OCI-M2 (cell line): ENCODE measurements at regions not wholly inside any gene's neighbourhood (a gene's known extent, or its start where the extent isn't known, plus 50 kb on each side); places are given as distances from the start of the nearest gene placed in this dataset.
"Not testable (repeated sequence)": the region's sequence is repeated elsewhere in the genome, so short reads cannot be mapped to it uniquely, and the experiment has no call there.

ENCODE experiments used
- DNase-seq: peaks from one replicate; lab custom pipeline; 2025; ENCODE audit not compliant: unreplicated experiment; lab: John Stamatoyannopoulos, UW

DNA sequence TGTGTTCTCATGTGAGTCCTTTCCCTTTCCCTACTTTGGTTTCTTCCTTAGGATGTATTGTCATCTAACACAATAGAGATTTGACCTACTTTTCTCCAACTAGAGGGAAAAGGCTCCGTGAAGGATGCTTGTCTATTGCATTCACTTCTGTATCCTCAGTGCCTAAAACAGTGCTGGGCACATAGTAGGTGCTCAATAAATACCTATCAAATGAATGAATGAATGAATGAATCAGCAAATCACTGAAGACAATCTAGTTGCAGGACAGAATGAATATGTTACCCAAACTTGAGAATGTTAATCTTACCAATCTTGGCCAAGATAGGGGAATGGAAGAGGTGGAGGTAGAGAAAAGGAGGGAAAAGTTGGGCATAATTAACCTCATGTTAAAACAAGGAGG lies 131.2 kb upstream of the FOXN2 start:
- DNase-seq: no peak

DNA sequence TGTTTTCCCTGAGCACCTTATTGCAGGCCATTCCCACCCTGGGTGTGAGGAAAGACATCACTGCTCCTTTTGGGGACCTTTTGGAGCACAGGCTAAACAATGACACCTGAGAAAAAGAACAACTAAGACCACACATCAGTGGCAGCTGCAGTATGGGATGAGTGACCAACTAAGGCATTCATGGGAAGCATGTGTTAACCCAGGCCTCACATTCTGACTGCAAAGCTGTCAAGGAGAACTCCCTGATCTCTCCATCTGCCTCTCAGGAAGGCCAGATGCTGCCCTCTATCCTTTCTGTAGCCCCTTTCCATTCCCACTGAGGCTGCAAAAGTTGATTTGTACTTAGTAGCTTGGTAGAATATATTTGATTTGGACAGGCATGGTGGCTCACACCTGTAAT lies 130.5 kb upstream of the FOXN2 start:
- DNase-seq: no peak

DNA sequence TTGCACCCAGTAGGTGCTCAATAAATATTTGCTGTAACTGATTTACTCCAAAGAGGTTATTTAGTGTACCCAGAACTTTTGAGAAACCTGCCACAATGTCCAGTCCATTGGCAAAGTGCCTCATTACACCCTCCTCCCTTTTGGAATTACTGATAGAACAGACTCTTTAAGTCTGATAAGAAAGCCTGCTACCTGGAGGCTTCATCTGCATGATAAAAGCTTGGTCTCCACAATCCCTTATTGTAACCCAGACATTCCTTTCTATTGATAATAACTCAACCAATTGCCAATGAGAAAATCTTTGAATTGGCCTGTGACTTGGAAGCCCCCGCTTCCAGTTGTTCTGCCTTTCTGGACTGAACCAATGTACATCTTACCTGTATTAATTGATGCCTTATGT lies 127.0 kb upstream of the FOXN2 start:
- DNase-seq: no peak

DNA sequence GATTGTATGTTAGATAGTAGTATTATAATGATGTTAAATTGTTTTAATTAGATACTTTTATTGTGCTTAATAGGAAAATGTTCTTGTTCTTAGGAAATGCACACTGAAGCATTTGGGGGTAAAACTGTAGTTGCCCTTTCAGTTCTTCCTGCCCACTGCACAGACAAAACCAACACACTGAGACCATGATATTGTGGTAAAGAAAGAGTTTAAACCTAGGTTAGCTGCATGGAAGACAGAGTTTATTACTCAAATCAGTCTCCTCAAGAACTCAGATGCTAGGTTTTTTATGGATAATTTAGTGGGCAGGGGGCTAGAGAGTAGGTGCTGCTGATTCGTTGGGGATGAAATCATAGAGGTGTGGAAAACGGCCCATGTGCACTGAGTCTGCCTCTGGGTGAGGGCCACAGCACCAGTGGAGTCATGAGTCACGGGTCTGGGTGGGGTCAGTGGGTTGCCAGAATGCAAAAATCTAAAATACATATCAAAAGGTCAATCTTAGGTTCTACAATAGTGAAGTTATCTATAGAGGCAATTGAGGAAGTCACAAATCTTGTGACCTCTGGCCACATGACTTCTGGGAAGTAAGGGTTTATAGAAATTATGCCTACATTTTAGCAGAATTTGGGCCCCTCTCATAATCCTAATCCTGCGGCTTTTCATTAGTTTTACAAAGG lies 124.8 kb upstream of the FOXN2 start:
- DNase-seq: no peak

DNA sequence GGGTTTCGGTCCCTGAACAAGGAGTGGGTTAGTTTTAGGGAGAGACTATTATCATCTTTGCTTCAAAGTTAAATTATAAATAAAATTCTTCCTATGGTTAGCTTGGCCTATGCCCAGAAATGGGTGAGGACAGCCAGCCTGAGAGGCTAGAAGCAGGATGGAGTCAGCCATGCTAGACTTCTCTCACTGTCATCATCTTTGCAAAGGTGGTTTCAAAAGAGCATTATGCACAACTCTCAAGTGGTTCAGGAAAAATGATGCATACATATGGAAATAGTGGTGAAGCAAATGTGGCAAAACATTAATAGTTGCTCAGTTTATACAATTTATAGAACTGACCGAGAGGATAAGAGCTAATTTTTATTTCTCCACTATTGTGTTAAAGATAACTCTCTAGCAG lies 124.3 kb upstream of the FOXN2 start:
- no peak for DNase-seq

DNA sequence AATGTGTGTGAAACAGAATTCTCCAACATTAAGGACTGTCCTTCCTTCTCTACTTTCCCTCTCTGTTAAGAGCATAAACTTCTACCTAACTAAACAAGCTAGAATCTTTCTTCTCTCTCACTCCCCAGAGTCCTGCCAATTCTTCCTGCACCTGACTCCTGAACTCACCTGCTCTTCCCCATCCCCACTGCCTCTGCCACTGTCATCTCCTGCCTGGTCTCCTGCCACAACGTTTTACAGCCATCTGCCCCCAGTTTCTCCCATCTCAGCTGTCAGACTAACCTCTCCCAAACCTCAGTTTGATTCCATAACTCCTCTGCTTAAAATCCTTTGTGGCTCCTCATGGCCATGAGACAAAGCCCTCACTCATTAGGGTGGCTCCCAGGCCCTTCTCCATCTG lies 119.8 kb upstream of the FOXN2 start:
- DNase-seq: no peak

DNA sequence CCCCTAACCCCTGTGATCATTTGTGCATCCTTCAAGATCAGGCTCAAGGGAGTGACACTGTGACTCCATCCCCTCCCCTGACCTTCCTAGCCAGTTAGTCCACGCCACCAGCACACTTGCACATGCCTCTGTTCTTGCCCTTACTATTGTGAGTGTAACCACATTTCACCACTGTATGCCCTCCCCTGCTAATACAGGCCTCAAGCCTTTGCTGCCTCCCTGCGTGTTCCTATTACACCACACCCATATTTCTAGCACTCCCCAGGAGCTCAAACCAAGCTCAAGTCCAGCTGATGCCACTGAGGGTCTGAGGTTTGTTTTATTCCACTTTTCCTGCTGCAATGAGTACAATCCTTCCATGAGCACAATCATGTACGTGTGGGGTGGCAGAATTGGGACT lies 119.3 kb upstream of the FOXN2 start:
- DNase-seq: no peak

DNA sequence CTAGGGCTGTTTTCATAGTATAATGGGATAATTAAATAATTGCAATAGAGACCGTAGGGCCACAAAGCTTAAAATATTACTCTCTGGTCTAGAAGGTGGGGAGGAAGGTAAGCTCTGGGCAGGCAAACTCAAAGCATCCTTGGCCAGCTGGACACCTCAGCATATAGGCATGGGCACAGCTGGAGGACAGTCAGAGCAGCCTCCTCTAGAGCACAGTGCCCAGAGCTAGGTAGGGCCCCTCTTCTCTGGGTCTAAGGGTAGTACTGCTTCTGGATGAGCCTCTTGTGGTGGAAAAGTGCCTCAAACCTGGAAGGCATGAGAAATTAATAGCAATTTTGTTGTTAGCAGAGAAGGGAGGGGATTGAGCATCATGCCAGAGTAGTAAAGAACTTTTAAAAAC lies 116.9 kb upstream of the FOXN2 start:
- DNase-seq: no peak

DNA sequence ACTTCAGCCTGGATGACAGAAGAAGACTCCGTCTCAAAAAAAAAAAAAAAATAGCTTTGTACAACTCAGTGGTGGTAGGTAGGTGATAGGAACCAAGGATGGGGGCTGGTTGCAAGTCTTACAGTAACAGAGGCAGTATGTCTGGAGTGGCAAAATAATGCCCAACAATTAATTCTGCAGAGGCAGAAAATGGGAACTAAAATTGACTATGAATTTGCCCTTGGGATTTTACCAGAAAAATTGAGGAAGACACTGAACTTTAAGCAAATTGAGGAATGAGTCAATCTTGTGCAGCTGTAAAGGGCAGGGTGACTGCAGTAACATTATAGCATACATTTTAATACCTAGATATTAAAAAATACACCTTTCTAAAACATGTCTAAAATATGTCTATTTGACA lies 116.1 kb upstream of the FOXN2 start:
- no peak for DNase-seq

DNA sequence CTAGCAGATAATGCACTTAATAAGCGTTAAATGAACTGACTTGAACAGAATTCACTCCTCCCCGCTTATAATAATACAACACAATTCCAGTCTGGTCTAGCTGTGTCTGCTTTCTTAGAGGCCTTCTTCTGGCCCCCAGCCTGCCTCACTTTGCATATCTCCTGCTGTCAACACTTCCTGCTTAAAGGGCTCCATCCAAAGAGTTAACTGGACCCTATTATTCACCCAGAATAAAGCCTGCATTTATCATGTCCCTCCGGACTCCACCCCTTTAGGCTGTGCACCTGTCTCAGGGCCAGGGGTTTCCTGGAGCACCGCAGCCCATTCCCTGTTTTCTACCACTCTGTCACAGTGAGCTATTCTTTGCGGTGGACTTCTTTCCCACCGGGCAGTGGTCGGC lies 115.4 kb upstream of the FOXN2 start:
- no peak for DNase-seq

DNA sequence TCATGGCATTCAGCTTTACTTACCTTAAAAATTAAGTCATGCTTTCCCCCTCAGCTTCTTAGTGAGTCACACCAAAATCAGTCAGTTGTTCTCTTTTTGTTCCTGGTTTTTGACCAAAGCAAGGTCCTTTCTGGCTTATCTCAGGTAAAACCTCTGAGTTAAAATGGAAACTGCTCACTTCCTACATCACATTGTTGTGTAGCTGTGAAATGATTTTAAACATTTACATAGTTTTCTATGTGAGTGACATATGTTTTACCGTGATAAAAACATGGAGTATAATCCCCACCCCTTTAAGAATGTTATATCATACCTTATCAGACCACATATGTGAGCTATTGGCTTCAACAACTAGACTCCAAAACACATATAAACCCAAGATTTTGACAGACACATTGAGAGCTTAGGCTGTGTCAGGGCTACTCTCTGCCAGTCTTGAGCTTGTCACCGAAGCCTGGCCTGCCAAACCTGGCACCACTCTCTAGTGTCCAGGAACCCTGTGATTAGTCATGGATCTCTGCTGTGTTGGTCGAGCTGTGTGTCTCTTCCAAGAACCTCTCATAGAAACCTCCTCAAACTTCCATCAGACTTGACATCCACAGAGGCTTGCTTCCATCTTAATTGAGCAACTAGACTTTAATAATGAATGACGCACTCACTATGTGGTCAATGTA lies 113.7 kb upstream of the FOXN2 start:
- DNase-seq: no peak

DNA sequence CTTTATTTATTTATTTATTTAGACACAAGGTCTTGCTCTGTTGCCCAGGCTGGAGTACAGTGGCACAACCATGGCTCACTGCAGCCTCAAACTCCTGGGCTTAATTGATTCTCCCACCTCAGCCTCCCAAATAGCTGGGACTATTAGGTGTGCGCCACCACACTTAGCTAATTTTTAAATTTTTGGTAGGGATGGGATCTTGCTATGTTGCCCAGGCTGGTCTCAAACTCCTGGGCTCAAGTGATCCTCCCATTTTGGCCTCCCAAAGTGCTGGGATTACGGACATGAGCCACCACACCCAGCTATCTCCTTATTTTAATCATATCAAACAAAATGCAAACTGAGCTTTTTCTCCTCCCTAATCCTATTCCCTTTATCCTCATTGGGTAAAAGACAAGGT lies 113.0 kb upstream of the FOXN2 start:
- not testable (repeated sequence) for DNase-seq

DNA sequence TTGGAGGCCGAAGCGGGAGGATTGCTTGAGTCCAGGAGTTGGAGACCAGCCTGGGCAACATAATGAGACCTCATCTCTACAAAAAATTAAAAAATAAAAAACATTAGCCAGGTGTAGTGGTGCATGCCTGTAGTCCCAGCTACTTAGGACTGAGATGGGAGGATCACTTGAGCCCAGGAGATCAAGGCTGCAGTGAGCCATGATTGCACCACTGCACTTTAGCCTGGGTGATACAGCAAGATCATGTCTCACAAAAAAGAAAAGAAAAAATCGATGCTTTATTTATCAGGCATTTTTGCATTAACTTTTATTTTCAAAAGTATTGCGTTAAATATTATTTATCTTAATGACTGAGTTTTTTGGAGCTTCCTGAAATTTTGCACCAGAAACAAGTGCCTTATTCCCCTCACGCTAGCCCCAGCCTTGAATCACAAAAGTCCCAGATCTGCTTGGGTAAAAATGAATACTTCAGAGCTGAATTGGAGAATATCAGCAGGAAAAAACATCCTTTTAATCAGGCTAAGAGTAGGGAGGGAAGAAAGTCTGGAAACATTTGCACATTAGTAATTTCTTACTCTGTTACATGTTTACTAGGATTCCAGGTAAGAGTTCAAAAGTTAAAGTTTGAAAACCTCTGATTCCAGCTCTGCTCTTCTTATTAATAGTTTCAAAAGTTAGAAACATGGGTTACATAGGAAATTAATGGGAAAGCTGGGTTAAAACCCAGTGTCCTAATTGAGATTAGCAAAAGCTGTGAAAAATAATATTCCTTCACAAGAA lies 111.4 kb upstream of the FOXN2 start:
- DNase-seq: no peak

DNA sequence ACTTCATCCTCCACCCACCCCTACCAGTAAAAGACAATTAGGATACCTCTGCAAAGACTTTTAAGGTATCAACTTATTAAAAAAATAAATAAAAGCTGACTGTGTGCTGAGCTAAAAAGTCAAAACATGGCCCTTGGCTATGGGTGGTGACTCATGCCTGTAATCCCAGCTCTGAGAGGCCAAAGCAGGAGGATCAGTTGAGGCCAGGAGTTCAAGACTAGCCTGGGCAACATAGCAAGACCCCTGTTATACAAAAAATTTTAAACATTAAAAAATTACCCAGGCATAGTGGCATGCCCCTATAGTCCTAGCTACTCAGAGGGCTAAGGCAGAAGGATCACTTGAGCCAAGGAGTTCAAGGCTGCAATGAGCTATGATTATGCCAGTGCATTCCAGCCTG lies 110.8 kb upstream of the FOXN2 start:
- DNase-seq: no peak

DNA sequence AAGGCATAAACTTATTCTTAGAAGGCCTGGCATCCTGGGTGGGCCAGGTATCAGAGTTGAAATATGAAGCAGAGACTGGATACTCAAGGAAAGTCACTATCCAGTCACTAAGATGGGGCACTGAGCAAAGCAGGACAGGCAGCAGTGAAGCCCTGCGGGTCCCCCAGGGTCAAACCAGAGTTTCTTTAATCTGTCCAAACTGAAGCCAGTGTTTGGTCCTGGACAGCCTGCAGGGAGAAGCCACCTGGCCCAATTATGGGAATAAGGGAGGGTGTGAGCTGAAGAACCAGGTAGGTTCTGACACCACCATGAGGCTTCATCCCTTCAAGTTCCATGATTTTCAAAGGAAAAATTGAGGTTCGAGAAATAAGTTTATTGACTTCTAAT lies 109.7 kb upstream of the FOXN2 start:
- DNase-seq: no peak

DNA sequence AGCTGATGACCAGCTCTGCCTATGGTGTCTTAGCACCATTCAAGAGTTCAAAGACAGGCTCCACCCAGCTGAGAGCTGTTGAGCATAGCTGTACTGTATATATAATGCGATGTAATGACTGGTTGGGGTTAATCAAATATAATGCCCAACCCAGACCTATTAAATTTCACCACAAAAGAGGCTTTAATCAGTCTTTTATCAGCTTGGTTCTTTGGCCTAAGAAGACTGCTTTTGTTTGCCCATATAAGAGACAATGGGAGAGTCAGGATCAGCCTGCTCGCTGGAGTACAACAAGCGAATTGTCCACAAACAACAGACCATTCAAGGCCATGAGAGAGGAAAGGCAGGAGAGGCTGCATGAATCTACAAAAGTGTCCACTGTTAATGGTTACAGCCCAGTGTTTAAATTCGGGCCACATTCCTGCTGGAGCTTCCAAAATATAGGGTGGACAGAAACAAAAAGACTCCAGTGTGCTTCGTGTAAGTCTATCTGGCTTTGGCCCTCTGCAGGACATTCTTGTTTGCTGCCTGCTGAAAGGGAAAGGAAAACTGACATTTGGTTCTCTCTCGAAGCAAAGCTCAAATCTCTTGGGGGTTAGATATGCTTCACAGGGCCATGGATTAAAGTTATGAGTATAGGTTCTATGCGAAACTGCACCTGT lies 109.2 kb upstream of the FOXN2 start:
- no peak for DNase-seq

DNA sequence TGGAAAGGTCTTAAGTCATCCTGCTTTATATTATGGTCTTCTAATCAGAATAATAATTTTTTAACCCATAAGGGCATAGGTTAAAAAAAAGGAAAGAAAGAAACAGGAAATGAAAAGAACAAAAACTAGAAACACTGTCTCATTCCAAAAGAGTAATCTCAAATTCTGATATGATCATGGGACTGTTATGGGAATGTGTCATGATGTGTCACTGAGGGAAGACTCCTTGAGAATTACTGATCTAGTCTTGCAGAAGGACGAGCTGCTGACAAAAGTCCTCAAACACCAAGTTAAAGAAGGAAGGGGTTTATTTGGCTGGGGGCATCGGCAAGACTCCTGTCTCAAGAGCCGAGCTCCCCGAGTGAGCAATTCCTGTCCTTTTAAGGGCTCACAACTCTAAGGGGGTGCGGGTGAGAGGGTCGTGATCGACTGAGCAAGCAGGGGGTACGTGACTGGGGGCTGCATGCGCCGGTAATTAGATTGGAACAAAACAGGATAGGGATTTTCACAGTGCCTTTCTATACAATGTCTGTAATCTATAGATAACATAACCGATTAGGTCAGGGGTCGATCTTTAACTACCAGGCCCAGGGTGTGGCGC lies 108.3 kb upstream of the FOXN2 start:
- DNase-seq: not testable (repeated sequence)

DNA sequence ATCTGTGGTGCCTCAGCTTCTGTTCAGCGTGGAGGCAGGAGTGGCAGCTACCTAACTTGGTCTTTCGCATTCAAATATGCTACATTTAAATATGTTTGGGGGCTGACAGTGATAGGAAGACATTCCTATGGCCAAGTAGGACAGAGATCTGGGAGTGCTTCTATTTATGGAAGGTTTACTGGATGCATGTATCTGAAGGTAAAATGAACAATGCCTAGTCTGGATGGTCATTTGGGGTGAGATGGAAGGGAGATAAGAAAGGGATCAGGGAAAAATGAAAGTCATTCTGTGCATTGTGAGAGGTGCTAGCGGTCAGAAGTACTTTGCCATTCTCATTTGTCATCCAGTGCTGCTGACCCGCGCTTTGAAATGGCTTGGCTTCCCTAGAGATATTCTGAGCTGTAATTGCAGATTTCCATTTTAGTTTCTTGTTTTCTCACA lies 107.3 kb upstream of the FOXN2 start:
- DNase-seq: no peak

DNA sequence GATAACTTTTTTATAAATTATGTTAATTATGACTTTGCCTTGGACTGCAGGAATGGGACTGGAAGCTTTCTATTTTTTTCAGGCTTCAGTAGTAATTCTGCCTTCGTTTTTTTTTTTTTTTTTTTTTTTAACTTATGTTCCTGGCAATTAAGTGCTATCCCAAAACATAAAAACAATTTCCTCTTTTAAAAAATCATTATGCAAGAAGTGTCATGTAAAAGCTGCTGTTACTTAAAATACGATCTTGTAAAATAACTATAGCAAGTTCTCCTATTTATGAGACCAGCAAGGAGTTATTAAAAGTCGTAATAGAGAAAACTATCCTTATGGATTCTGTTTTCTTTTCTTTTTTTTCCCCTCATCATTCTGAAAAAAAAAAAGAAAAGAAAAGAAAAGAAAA lies 106.6 kb upstream of the FOXN2 start:
- no peak for DNase-seq

DNA sequence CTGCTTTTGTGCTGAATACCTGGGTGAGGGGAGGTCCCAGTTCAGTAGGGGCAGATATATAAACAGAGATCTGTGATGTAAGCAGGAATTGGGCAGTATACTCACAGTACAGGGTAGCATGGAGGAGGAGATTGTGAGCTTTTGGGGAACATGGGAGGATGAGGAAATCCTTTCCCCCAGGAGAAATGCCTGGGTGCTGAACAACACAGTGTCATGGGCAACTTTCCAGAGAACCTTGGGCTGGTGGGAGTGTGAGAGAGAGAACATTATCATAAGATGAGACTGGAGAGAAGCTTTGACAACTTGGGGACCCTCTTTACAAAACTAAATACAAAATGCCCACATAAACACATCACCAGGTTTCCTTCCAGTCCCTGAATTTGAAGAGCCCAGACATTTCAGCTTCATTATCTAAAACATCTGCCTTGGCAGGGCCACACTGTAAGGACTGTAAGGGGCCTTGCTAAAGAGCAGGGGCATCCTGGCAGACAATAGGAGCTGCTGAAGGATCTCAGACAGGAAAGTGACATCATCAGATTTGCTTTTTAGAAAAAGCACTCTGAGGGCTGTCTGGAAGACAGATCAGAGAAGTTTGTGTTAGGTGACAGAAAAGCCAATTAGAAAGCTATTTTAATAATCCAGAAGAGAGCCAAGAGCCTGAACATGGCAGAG lies 105.1 kb upstream of the FOXN2 start:
- no peak for DNase-seq

DNA sequence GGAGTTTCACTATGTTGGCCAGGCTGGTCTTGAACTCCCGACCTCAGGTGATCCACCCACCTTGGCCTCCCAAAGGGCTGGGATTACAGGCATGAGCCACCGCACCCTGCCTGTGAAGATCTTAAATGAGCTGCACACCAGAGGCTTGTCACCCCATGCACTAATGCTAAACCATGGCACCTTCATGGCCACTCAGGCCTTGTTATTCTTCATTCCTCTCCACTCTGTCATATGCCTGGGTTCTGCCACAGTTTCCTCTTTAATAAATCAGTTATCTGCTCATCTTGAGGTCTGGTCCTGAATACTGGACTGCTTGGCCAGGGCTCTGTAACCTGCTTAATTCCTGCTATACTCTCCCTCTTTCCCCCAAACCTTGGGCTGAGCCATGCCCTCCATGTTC lies 104.3 kb upstream of the FOXN2 start:
- DNase-seq: no peak
